ENCODE measurements at regions not wholly inside any gene's neighbourhood (a gene's known extent, or its start where the extent isn't known, plus 50 kb on each side); places are given as distances from the start of the nearest gene placed in this dataset.
"Not testable (repeated sequence)": the region's sequence is repeated elsewhere in the genome, so short reads cannot be mapped to it uniquely, and the experiment has no call there.

GRCh38 chr7:79658304-79658703, 204.8 kb upstream of the MAGI2 start:
- DNase-seq (ENCODE audit: low read depth), result no peak
- in situ Hi-C loops (cut with HindIII; ENCODE audit: low sequenced_read_pairs), result no loop called here
- no peak for TF ChIP-seq CTCF (IDR thresholded peaks at IDR 0.05; ENCODE audit: low read depth, low read length, missing control alignments)

GRCh38 chr7:79653136-79653631, 199.7 kb upstream of the MAGI2 start:
- TF ChIP-seq CTCF (IDR thresholded peaks at IDR 0.05; ENCODE audit: low read depth, low read length, missing control alignments), result no peak
- no peak for DNase-seq (ENCODE audit: low read depth)
- H3K4me3 ChIP-seq (ENCODE audit: low read depth, low read length), result no peak overlapping the region
- in situ Hi-C loops (cut with HindIII; ENCODE audit: low sequenced_read_pairs), result no loop called here

More at GRCh38 chr7:79658304-79658703, 204.8 kb upstream of the MAGI2 start:
- no peak overlapping the region for H3K4me3 ChIP-seq (ENCODE audit: low read depth, low read length)

GRCh38 chr7:79652619-79653018, 199.2 kb upstream of the MAGI2 start:
- DNase-seq (ENCODE audit: low read depth), result no peak
- in situ Hi-C loops (cut with HindIII; ENCODE audit: low sequenced_read_pairs), result no loop called here
- no peak overlapping the region for H3K4me3 ChIP-seq (ENCODE audit: low read depth, low read length)
- no peak for TF ChIP-seq CTCF (IDR thresholded peaks at IDR 0.05; ENCODE audit: low read depth, low read length, missing control alignments)

GRCh38 chr7:79647711-79648110, 194.2 kb upstream of the MAGI2 start:
- TF ChIP-seq CTCF (IDR thresholded peaks at IDR 0.05; ENCODE audit: low read depth, low read length, missing control alignments), result no peak
- in situ Hi-C loops (cut with HindIII; ENCODE audit: low sequenced_read_pairs), result no loop called here
- H3K4me3 ChIP-seq (ENCODE audit: low read depth, low read length), result no peak overlapping the region
- no peak for DNase-seq (ENCODE audit: low read depth)

DNA sequence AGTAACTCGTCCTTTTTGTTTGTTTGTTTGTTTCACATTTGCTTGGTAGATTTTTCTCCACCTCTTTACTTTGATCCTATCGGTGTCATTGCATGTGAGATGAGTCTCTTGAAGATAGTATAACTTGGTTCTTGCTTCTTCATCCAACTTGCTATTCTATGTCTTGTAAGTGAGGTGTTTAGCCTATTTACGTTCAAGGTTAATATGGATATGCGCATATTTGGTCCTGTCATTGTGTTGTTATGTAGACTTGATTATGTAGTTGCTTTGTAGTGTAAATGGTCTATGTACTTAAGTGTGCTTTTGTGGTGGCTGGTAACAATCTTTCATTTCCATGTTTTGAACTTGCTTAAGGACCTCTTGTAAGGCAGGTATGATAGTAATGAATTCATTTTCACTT, 192.8 kb upstream of the MAGI2 start:
- in situ Hi-C loops (cut with HindIII; ENCODE audit: low sequenced_read_pairs), result no loop called here
- H3K4me3 ChIP-seq (ENCODE audit: low read depth, low read length), result no peak overlapping the region
- no peak for TF ChIP-seq CTCF (IDR thresholded peaks at IDR 0.05; ENCODE audit: low read depth, low read length, missing control alignments)
- DNase-seq (ENCODE audit: low read depth), result no peak

GRCh38 chr7:79636849-79637248, 183.4 kb upstream of the MAGI2 start:
- in situ Hi-C loops (cut with HindIII; ENCODE audit: low sequenced_read_pairs), result no loop called here
- TF ChIP-seq CTCF (IDR thresholded peaks at IDR 0.05; ENCODE audit: low read depth, low read length, missing control alignments), result no peak
- no peak for DNase-seq (ENCODE audit: low read depth)
- no peak overlapping the region for H3K4me3 ChIP-seq (ENCODE audit: low read depth, low read length)

- in situ Hi-C loops (cut with HindIII; ENCODE audit: low sequenced_read_pairs); DNase-seq (ENCODE audit: low read depth): not testable (repeated sequence)
These were observed 172.5 kb upstream of the MAGI2 start for GRCh38 chr7:79625921-79626320.

More at GRCh38 chr7:79625921-79626320, 172.5 kb upstream of the MAGI2 start:
- not testable (repeated sequence) for H3K4me3 ChIP-seq (ENCODE audit: low read depth, low read length)

All from astrocyte of the cerebellum (primary cell).